Ascending aorta (tissue), 2 donors: ENCODE measurements at regions not wholly inside any gene's neighbourhood (a gene's known extent, or its start where the extent isn't known, plus 50 kb on each side); places are given as distances from the start of the nearest gene placed in this dataset.
A peak's percentile ranks its signal among the peaks of the same experiment; 100 is the strongest.

ENCODE experiments used
- DNase-seq, 2 donors: peaks; one replicate each; pipeline ENCODE4 v3.0.0-alpha.2; 2019; ENCODE audit warnings: low spot score in 2 of 2
- H3K27ac ChIP-seq, 2 donors: fragments of 200-600 bp; sonication (generic); one replicate each; pipeline ENCODE4 v1.5.1; 2016 to 2017; ENCODE audit warnings: mild to moderate bottlenecking in 1 of 2
- H3K27me3 ChIP-seq: fragments of 200-600 bp; sonication (generic); one replicate; pipeline ENCODE4 v1.5.1; 2017
- H3K36me3 ChIP-seq, 2 donors: fragments of 200-600 bp; sonication (generic); one replicate each; pipeline ENCODE4 v1.5.1; 2016
- H3K4me1 ChIP-seq, 2 donors: fragments of 200-600 bp; sonication (generic); one replicate each; pipeline ENCODE4 v1.5.1; 2016 to 2017; ENCODE audit warnings: mild to moderate bottlenecking in 1 of 2
- H3K4me3 ChIP-seq, 2 donors: fragments of 200-600 bp; sonication (generic); one replicate each; pipeline ENCODE4 v1.5.1; 2016 to 2017; ENCODE audit warnings: mild to moderate bottlenecking in 1 of 2
- H3K9me3 ChIP-seq, 2 donors: fragments of 200-600 bp; sonication (generic); one replicate each; pipeline ENCODE4 v1.5.1; 2016
- intact Hi-C: fragments of 100-400 bp; cut with DNase I; formaldehyde crosslinking; loops from one replicate; pipeline ENCODE4 v1.15.1; 2023
- TF ChIP-seq, protein P1 (sequence below), 3 experiments: fragments of 200-600 bp in 2 of 3; fragments of 450-650 bp in 1 of 3; sonication (generic) in 2 of 3; IDR thresholded peaks; one replicate each; pipeline ENCODE4 v1.5.1; 2016 to 2019; ENCODE audit warnings: antibody characterized with exemption in 3 of 3, mild to moderate bottlenecking in 1 of 3, moderate library complexity in 1 of 3

DNA sequence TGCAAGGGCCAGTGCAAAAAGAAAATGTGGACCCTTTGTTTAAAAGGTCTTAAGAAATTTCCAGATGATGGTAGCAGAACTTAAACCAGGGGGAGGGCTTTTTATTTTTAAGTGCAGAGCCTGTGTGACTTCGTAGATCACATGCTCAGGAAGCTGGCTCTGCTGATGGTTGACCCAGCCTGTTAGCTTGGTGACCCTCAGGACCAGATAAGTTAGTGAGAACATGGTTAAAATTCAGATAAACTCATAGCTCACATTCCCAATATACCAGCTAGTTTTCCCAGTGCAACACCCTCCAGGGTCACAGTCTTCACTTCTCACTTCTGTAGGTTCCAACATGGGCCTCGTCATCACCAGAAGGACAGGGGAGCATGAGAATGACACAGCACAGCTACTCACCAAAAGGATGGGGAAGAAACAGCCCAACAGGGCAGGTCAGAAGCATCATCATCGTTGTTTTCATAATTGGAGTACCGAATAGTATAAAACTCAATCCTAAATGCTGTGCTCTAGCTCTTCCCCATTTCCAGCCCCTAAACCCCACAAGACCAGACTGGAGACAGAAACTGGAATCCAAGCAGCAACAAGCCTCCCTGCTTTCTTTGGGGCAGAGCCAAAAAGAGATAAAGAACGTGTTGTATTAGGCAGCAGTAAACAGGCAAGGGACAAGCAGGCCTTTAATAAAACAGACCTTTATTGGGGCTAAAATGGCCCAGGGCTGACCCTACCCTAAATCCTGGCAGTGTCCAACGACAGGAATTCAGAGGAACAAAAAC lies 102.2 kb upstream of the ANKRD1 start:
- Histone ChIP-seq H3K27me3 (no peaks in the 10 kb centered on the region), H3K27ac (peak overlapping the region; percentile 58 to 66), H3K4me3 (peak overlapping the region in 1 of 2 donors; percentile 16), H3K36me3 (no peaks in the 10 kb centered on the region), H3K4me1 (peaks cover 7 to 20% of the 10 kb centered on the region in 2 donors), H3K9me3 (no peaks in the 10 kb centered on the region)
- TF ChIP-seq, protein P1, sequence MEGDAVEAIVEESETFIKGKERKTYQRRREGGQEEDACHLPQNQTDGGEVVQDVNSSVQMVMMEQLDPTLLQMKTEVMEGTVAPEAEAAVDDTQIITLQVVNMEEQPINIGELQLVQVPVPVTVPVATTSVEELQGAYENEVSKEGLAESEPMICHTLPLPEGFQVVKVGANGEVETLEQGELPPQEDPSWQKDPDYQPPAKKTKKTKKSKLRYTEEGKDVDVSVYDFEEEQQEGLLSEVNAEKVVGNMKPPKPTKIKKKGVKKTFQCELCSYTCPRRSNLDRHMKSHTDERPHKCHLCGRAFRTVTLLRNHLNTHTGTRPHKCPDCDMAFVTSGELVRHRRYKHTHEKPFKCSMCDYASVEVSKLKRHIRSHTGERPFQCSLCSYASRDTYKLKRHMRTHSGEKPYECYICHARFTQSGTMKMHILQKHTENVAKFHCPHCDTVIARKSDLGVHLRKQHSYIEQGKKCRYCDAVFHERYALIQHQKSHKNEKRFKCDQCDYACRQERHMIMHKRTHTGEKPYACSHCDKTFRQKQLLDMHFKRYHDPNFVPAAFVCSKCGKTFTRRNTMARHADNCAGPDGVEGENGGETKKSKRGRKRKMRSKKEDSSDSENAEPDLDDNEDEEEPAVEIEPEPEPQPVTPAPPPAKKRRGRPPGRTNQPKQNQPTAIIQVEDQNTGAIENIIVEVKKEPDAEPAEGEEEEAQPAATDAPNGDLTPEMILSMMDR (IDR thresholded peaks at IDR 0.05), result no peak
- intact Hi-C loops, result no loop called here
- DNase-seq, result no peak

DNA sequence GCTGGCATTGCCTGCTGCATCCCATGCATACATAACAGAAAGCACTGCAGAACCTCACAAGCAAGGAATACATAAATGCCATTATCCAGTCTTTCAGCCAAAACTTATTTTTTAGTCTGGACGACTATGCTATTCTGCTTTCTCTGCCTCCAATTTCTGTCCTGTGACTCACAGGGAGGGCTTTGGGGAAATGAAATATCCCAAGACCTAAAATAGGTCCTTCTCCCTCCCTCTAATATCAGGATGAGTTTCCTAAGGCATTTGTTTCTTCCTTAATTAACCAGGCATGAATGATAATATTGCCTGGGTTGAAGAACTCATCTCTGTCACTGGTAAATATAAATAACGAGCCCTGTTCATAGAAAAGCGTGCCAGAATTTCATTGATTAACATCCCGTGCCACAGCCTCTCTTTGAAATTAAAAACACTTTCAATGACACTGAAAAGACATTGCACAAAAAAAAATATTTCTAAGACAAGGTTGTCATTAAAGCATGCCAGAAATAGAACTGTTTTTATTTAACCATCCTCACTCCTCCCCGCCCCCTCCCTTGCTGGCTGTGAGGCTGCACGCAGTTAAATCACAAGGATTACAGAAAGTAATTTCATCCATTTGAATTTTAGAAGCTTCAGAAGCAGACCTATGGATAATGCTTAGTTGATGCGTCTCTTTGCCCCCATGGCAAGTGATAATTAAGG lies 103.0 kb upstream of the ANKRD1 start:
- Histone ChIP-seq H3K9me3 (no peaks in the 10 kb centered on the region), H3K27me3 (no peaks in the 10 kb centered on the region), H3K4me1 (peaks cover 7 to 20% of the 10 kb centered on the region in 2 donors), H3K36me3 (no peaks in the 10 kb centered on the region), H3K27ac (peak overlapping the region; percentile 58 to 66), H3K4me3 (peak overlapping the region in 1 of 2 donors; percentile 16)
- no peak for DNase-seq
- intact Hi-C loops, result no loop called here
- TF ChIP-seq, protein P1 (IDR thresholded peaks at IDR 0.05), result no peak

DNA sequence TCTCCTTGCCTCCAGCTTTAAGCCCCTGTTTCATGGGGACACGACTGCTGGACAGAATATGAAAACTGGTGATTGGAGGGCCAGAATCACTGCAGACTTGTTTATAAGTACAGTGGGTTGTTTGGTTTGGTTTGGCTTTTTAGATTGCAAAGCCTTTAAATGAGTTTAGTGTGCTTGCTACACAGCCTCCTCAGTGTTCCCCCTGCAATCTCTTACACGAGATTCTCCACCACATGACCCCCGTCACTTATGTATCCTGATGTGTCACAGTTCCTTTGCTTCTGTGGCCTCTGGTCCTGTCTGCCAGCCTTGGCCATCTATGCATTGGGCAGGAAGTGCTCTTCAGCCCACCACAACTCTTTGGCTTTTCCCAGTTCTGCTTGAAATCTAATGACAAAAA lies 103.7 kb upstream of the ANKRD1 start:
- Histone ChIP-seq H3K27ac (no peak overlapping the region), H3K9me3 (no peaks in the 10 kb centered on the region), H3K36me3 (no peaks in the 10 kb centered on the region), H3K4me1 (peaks cover 7 to 20% of the 10 kb centered on the region in 2 donors), H3K27me3 (no peaks in the 10 kb centered on the region), H3K4me3 (no peak overlapping the region)
- no peak for DNase-seq
- TF ChIP-seq, protein P1 (IDR thresholded peaks at IDR 0.05), result no peak
- intact Hi-C loops, result no loop called here

DNA sequence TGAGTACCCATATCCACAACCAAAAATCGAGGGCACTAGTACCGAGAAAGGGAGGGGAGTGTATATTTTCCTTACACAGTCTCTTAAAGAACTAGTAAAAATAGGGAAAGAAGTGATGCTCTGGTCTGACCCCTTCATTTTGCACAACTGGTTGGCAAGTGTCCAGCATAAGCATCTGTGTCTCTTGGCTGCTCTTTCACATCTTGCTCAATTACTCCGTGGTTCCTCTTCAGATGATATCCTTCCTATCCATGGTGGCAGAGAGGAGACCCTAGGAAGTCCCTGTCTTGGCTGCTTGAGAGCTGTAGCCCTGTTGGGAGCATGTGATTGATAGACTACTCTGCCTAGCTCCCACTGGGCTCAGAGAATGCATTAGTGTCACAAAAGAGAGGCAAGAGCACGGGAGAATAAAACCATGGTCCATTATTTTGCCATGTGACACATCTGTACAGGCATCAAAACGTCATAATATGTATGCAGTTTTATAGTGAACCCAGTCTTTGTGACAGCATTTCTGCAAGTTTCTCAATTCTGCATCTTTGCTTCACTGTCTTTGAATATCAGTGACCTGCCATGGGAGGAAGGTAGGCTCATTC lies 111.8 kb upstream of the ANKRD1 start:
- peak in 1 of 2 donors; percentile 70 for DNase-seq
- Histone ChIP-seq H3K9me3 (no peaks in the 10 kb centered on the region), H3K27me3 (no peaks in the 10 kb centered on the region), H3K27ac (no peak overlapping the region), H3K4me3 (no peak overlapping the region), H3K36me3 (no peaks in the 10 kb centered on the region), H3K4me1 (peaks cover 0 to 2% of the 10 kb centered on the region in 2 donors)
- TF ChIP-seq, protein P1 (IDR thresholded peaks at IDR 0.05), result no peak
- intact Hi-C loops, result no loop called here

DNA sequence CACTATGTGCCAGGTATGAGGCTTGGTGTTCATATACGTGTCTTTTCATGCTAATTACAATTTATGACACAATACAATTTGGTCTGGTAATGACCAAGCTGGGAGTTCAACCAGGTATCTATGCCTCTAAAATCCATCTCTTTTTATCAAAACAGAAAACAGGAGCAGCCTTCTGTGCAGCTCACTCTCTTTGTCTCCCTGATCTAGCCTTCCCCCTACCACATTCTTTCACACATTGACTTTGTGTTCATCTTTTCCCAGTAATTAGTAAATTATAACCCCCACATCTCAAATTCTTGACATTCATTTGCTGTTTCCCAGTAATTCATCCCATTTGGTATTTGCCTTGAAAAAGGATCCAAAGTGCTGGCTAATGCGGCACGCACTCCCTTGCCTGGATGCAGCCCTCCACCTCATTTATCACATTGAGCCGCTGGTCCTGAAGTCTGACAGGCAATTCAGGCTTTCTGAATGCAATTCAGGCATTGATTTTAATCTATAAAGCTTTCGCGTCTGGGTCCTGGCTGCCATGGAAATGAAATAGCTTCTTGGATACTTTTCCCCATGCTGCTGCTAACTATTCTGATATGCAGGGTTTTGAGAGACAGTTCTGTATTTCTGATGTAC lies 112.5 kb upstream of the ANKRD1 start:
- intact Hi-C loops, result no loop called here
- no peak for DNase-seq
- H3K27ac ChIP-seq, result no peak overlapping the region
- H3K4me1 ChIP-seq, result peaks cover 0 to 2% of the 10 kb centered on the region in 2 donors
- H3K4me3 ChIP-seq, result no peak overlapping the region
- H3K27me3 ChIP-seq, result no peaks in the 10 kb centered on the region
- H3K36me3 ChIP-seq, result no peaks in the 10 kb centered on the region
- TF ChIP-seq, protein P1 (IDR thresholded peaks at IDR 0.05), result no peak
- no peaks in the 10 kb centered on the region for H3K9me3 ChIP-seq
